GM20431 (cell line): ENCODE measurements at regions not wholly inside any gene's neighbourhood (a gene's known extent, or its start where the extent isn't known, plus 50 kb on each side); places are given as distances from the start of the nearest gene placed in this dataset.
"Not testable (repeated sequence)": the region's sequence is repeated elsewhere in the genome, so short reads cannot be mapped to it uniquely, and the experiment has no call there.

Experiments
- in situ Hi-C: fragments of 300-500 bp; cut with MseI, MboI; formaldehyde crosslinking; loops from one replicate; pipeline ENCODE4 v1.15.0; 2020; ENCODE audit warnings: low sequenced_read_pairs; ENCODE audit not compliant: unreplicated experiment

- in situ Hi-C loops, result no loop called here
Observed at GRCh38 chr12:30378307-30378706, 317.4 kb downstream of the IPO8 start.

GRCh38 chr12:30364822-30365221 lies 330.8 kb downstream of the IPO8 start:
- in situ Hi-C loops, result no loop called here

GRCh38 chr12:30361145-30361544 lies 334.5 kb downstream of the IPO8 start:
- in situ Hi-C loops, result no loop called here

- in situ Hi-C loops, result no loop called here
Observed at GRCh38 chr12:30358671-30359070, 337.0 kb downstream of the IPO8 start.

GRCh38 chr12:30357766-30358490 lies 337.7 kb downstream of the IPO8 start:
- in situ Hi-C loops, result no loop called here

- in situ Hi-C loops, result no loop called here
Observed at GRCh38 chr12:30345744-30346471, 349.8 kb downstream of the IPO8 start.

- in situ Hi-C loops, result no loop called here
Observed at GRCh38 chr12:30330565-30330964, 365.1 kb downstream of the IPO8 start.

- in situ Hi-C loops, result no loop called here
Observed at GRCh38 chr12:30329281-30329680, 366.4 kb downstream of the IPO8 start.

GRCh38 chr12:30323008-30323407 lies 372.7 kb downstream of the IPO8 start:
- in situ Hi-C loops, result no loop called here

GRCh38 chr12:30320561-30320960 lies 375.1 kb downstream of the IPO8 start:
- in situ Hi-C loops, result no loop called here

- in situ Hi-C loops, result no loop called here
Observed at GRCh38 chr12:30314506-30315100, 381.1 kb downstream of the IPO8 start.

GRCh38 chr12:30308010-30308717 lies 387.5 kb downstream of the IPO8 start:
- in situ Hi-C loops, result no loop called here

GRCh38 chr12:30304528-30304927 lies 391.1 kb downstream of the IPO8 start:
- in situ Hi-C loops, result no loop called here

- in situ Hi-C loops, result no loop called here
Observed at GRCh38 chr12:30301291-30301690, 394.4 kb downstream of the IPO8 start.

GRCh38 chr12:30296486-30296885 lies 399.2 kb downstream of the IPO8 start:
- in situ Hi-C loops, result loop anchor here (25.0 kb wide), 1 partner anchor 784 kb away; no protein-coding TSS in a partner anchor

GRCh38 chr12:30286345-30286926 lies 409.2 kb downstream of the IPO8 start:
- in situ Hi-C loops, result loop anchor here (25.0 kb wide), 1 partner anchor 774 kb away; no protein-coding TSS in a partner anchor

- in situ Hi-C loops, result loop anchor here (25.0 kb wide), 1 partner anchor 766 kb away; no protein-coding TSS in a partner anchor
Observed at GRCh38 chr12:30278401-30278800, 417.3 kb downstream of the IPO8 start.

GRCh38 chr12:30272515-30272914 lies 423.2 kb downstream of the IPO8 start:
- in situ Hi-C loops, result not testable (repeated sequence)

- in situ Hi-C loops, result no loop called here
Observed at GRCh38 chr12:30269496-30269895, 426.2 kb downstream of the IPO8 start.

GRCh38 chr12:30268041-30268440 lies 427.6 kb downstream of the IPO8 start:
- in situ Hi-C loops, result no loop called here
